ENCODE measurements at regions not wholly inside any gene's neighbourhood (a gene's known extent, or its start where the extent isn't known, plus 50 kb on each side); places are given as distances from the start of the nearest gene placed in this dataset.

DNA sequence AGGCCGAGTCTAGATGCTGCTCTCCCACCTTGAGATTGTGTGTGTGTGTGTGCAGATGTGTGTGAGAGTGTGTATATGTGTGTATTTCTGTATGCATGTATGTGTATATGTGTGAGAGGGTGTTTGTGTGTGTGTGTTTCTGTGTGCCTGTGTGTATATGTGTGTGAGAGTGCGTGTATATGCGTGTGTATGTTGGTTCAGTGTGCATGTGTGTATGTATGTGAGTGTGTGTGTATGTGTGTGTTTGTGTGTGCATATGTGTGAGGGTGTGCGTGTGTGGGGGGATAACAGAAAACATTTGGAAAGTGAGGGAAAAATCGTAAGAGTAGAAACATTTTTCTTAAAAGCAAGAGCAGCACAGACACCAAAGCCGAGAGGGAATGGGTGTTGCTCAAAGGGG is 309.1 kb downstream of the NDUFA10 start:
- Histone ChIP-seq H3K36me3 (no peaks in the 10 kb centered on the region), H3K27me3 (no peaks in the 10 kb centered on the region), H3K4me3 (ENCODE audit: low read depth, low read length) (no peak overlapping the region), H3K9me3 (no peaks in the 10 kb centered on the region), H3K4me1 (no peaks in the 10 kb centered on the region)
- TF ChIP-seq, protein P1, sequence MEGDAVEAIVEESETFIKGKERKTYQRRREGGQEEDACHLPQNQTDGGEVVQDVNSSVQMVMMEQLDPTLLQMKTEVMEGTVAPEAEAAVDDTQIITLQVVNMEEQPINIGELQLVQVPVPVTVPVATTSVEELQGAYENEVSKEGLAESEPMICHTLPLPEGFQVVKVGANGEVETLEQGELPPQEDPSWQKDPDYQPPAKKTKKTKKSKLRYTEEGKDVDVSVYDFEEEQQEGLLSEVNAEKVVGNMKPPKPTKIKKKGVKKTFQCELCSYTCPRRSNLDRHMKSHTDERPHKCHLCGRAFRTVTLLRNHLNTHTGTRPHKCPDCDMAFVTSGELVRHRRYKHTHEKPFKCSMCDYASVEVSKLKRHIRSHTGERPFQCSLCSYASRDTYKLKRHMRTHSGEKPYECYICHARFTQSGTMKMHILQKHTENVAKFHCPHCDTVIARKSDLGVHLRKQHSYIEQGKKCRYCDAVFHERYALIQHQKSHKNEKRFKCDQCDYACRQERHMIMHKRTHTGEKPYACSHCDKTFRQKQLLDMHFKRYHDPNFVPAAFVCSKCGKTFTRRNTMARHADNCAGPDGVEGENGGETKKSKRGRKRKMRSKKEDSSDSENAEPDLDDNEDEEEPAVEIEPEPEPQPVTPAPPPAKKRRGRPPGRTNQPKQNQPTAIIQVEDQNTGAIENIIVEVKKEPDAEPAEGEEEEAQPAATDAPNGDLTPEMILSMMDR (IDR thresholded peaks at IDR 0.05; ENCODE audit: low read depth, low read length), result no peak
- no peak for DNase-seq

DNA sequence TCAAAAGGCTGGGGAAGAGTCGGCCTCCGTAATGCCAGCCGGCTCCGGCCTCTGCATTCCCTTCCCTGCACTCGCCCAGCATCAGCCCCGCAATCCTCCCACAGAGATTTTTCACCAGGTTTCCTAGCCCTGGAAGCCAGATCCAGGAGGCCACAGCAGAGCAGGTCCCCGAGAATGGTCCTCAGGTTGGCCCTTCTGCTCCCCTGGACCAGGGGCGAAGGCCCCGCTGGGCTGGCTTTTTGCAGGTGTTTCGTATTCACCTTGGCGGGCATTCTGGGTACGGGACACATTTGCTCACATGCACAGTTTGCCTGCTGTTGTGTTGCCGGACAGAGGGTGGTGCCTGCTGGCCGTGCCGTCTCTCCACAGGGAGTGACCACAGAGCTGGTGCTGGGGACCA is 309.5 kb downstream of the NDUFA10 start:
- TF ChIP-seq, protein P1 (IDR thresholded peaks at IDR 0.05; ENCODE audit: low read depth, low read length), result no peak
- H3K27me3 ChIP-seq, result no peaks in the 10 kb centered on the region

DNA sequence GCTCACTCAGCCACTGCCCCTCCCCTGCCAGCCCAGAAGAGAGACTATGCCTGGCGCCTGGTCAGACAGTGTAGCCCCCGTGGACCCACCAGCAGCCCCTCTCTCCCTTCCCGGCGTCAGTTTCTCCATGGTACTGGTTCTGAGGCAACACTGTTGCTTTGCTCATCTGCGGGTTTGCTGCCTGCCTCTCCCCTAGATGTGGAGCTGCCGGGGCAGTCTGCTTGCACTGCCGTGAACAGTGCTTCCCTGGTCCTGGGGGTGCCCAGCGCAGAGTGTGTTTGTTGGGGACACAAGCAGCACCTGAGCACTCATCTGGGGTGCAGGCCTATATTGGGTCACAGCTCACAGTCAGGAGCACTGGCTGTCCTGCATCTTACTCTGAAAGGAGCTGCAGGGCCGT is 309.9 kb downstream of the NDUFA10 start:
- DNase-seq, result no peak
- Histone ChIP-seq H3K36me3 (no peaks in the 10 kb centered on the region), H3K27me3 (no peaks in the 10 kb centered on the region), H3K4me3 (ENCODE audit: low read depth, low read length) (no peak overlapping the region), H3K4me1 (no peaks in the 10 kb centered on the region), H3K9me3 (no peaks in the 10 kb centered on the region)
- TF ChIP-seq, protein P1 (IDR thresholded peaks at IDR 0.05; ENCODE audit: low read depth, low read length), result no peak

More for the DNA sequence above, 309.5 kb downstream of the NDUFA10 start:
- no peaks in the 10 kb centered on the region for H3K36me3 ChIP-seq
- no peak for DNase-seq
- no peaks in the 10 kb centered on the region for H3K9me3 ChIP-seq
- no peak overlapping the region for H3K4me3 ChIP-seq (ENCODE audit: low read depth, low read length)
- H3K4me1 ChIP-seq, result no peaks in the 10 kb centered on the region

DNA sequence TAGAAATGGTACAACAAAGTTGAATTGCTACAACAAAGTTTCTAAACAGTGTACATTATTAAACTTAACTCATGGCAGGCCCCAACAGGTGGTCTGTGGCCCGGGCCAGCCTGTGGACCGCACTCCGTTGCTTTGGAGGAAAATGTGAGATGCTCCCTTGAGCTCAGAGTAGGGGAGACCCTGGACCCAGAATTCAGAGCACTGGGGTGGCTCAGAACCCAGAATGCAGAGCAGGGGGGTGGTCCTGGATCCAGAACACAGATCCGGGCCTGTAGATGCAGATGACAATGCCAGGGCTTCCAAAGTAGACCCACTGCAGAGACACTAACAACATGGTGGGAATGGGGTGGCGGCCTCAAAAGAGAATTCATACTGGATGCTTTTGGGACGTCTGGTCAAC is 311.0 kb downstream of the NDUFA10 start:
- Histone ChIP-seq H3K36me3 (no peaks in the 10 kb centered on the region), H3K9me3 (no peaks in the 10 kb centered on the region), H3K4me1 (no peaks in the 10 kb centered on the region), H3K4me3 (ENCODE audit: low read depth, low read length) (no peak overlapping the region), H3K27me3 (no peaks in the 10 kb centered on the region)
- TF ChIP-seq, protein P1 (IDR thresholded peaks at IDR 0.05; ENCODE audit: low read depth, low read length), result no peak
- DNase-seq, result no peak

DNA sequence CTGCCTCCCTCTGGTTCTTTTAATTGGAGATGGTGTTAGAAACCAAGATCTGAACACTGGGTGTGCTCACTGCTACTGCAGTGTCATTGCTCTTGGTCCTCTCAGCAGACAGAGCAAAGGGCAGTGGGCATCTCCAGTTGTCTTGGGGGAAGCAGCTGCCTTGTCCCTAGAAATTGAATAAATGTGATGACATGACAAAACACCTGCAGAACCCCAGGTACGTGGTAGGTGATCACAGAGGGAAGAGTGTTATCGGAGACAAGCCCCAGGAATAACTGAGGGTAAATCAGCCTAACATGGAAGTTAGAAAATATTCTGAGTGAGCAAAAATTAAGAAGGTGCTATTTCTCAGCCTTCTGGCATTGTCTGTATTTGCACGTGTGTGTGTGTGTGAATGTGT is 311.9 kb upstream of the HDAC4 start:
- TF ChIP-seq, protein P1 (IDR thresholded peaks at IDR 0.05; ENCODE audit: low read depth, low read length), result no peak
- Histone ChIP-seq H3K4me1 (no peaks in the 10 kb centered on the region), H3K27me3 (no peaks in the 10 kb centered on the region), H3K36me3 (no peaks in the 10 kb centered on the region), H3K9me3 (no peaks in the 10 kb centered on the region), H3K4me3 (ENCODE audit: low read depth, low read length) (no peak overlapping the region)
- DNase-seq, result no peak

DNA sequence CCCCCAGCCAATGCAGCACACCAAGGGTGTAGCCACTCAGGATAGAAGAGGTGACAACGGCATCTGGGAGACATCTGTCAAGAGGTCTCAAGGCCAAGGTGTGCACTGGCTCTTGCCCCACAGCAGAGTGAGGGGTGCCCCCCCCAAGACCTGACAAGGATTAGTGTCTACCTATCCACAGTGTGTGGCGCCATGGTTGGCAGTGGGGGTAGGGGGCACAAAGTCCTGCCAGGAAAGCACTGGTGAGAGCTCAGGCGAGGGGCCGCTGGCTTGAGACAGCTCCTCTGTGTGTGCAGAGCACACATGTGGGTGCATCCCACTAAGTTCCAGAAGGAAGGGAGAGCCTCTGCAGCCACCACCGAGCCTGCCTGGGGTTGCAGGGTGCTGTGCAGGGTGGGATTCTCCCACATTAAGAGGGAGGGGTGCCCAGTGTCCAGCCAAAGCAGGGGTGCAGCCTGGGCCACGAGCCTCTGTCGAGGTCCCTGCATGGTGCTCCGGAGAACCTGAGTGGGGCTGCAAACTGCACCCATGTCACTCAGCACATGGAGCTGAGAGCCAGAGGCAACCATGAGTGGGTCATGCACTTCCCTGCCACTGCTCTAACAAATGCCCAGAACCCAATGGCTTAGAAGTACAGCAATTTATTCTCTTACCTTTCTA is 311.2 kb upstream of the HDAC4 start:
- no peaks in the 10 kb centered on the region for H3K9me3 ChIP-seq

More for the DNA sequence above, 311.2 kb upstream of the HDAC4 start:
- TF ChIP-seq, protein P1 (IDR thresholded peaks at IDR 0.05; ENCODE audit: low read depth, low read length), result no peak
- Histone ChIP-seq H3K27me3 (no peaks in the 10 kb centered on the region), H3K4me3 (ENCODE audit: low read depth, low read length) (no peak overlapping the region), H3K4me1 (no peaks in the 10 kb centered on the region), H3K36me3 (no peaks in the 10 kb centered on the region)
- no peak for DNase-seq
